IMR-90 (cell line): ENCODE measurements at regions not wholly inside any gene's neighbourhood (a gene's known extent, or its start where the extent isn't known, plus 50 kb on each side); places are given as distances from the start of the nearest gene placed in this dataset.
A peak's percentile ranks its signal among the peaks of the same experiment; 100 is the strongest.

Source experiments
- ATAC-seq: fragments of 200-7000 bp; cut with Tn5 transposase; 2 replicates; pipeline ENCODE4 v1.9.1; 2020; ENCODE audit warnings: low read depth, mild to moderate bottlenecking, moderate library complexity
- BruUV-seq: library from RNA; stranded (reverse); fragments of 400-500 nt; replicated peaks from 2 replicates; lab custom pipeline; 2021; lab: Mats Ljungman, UMichigan
- CTCF ChIA-PET: fragments of 300-600 bp; formaldehyde crosslinking; extraction: SDS; loops from one replicate; lab custom pipeline; 2021; ENCODE audit warnings: antibody characterized with exemption; lab: Yijun Ruan, JAX
- POLR2A ChIA-PET: fragments of 300-600 bp; sonication (Branson Sonifier 250); formaldehyde crosslinking; loops from one replicate; lab custom pipeline; 2022; ENCODE audit warnings: antibody characterized with exemption; ENCODE audit not compliant: unreplicated experiment; lab: Charles Lee
- DNase-seq: peaks from one replicate; pipeline ENCODE4 v3.0.0; 2013
- H2AFZ ChIP-seq: replicated peaks from 2 replicates; pipeline ENCODE3; 2013; ENCODE audit warnings: low read length, mild to moderate bottlenecking; ENCODE audit not compliant: poor library complexity
- H2AK5ac ChIP-seq: 2 replicates; pipeline ENCODE4 v1.6.1; 2013; ENCODE audit warnings: low read depth, low read length, inconsistent platforms
- H2AK9ac ChIP-seq: replicated peaks from 2 replicates; pipeline ENCODE3; 2013; ENCODE audit warnings: mild to moderate bottlenecking, low read depth, low read length, moderate library complexity; ENCODE audit not compliant: poor library complexity
- H2BK120ac ChIP-seq: 2 replicates; pipeline ENCODE4 v1.6.1; 2013; ENCODE audit warnings: low read depth, low read length, inconsistent platforms
- H2BK15ac ChIP-seq: 3 replicates; pipeline ENCODE4 v1.6.1; 2013; ENCODE audit warnings: low read depth, low read length, inconsistent platforms
- H2BK20ac ChIP-seq: 2 replicates; pipeline ENCODE4 v1.6.1; 2013; ENCODE audit warnings: low read depth, mild to moderate bottlenecking, inconsistent platforms, low read length, moderate library complexity
- H2BK5ac ChIP-seq: 2 replicates; pipeline ENCODE4 v1.6.1; 2013; ENCODE audit warnings: mild to moderate bottlenecking, low read depth, low read length, inconsistent platforms; ENCODE audit not compliant: poor library complexity, severe bottlenecking
- H3K14ac ChIP-seq: replicated peaks from 2 replicates; pipeline ENCODE4 v1.6.1; 2013; ENCODE audit warnings: low read depth, low read length, inconsistent platforms
- H3K18ac ChIP-seq: 2 replicates; pipeline ENCODE4 v1.6.1; 2013; ENCODE audit warnings: low read depth, low read length, control low read depth
- H3K23ac ChIP-seq: 2 replicates; pipeline ENCODE4 v1.6.1; 2013; ENCODE audit warnings: low read depth, low read length, inconsistent platforms
- H3K27ac ChIP-seq: 2 replicates; pipeline ENCODE4 v1.5.1; 2013; ENCODE audit warnings: mild to moderate bottlenecking, control low read depth, low read length; ENCODE audit not compliant: insufficient read depth
- H3K27me3 ChIP-seq: 2 replicates; pipeline ENCODE4 v1.6.1; 2013; ENCODE audit warnings: low read length; ENCODE audit not compliant: control insufficient read depth, insufficient read depth
- H3K36me3 ChIP-seq: 2 replicates; pipeline ENCODE4 v1.6.1; 2013; ENCODE audit warnings: low read length, mixed read lengths; ENCODE audit not compliant: control insufficient read depth, insufficient read depth
- H3K4ac ChIP-seq: 2 replicates; pipeline ENCODE4 v1.6.1; 2013; ENCODE audit warnings: low read depth, low read length, inconsistent platforms
- H3K4me1 ChIP-seq: 2 replicates; pipeline ENCODE4 v1.6.1; 2013; ENCODE audit warnings: low read length, mixed read lengths; ENCODE audit not compliant: control insufficient read depth, insufficient read depth
- H3K4me2 ChIP-seq: 2 replicates; pipeline ENCODE4 v1.6.1; 2013; ENCODE audit warnings: low read depth, mild to moderate bottlenecking, control low read depth, low read length, moderate library complexity
- H3K4me3 ChIP-seq: 2 replicates; pipeline ENCODE4 v1.5.1; 2013; ENCODE audit warnings: low read depth, mild to moderate bottlenecking, control low read depth, low read length, moderate library complexity; ENCODE audit not compliant: insufficient read depth
- H3K56ac ChIP-seq: 2 replicates; pipeline ENCODE4 v1.6.1; 2013; ENCODE audit warnings: low read length, inconsistent platforms; ENCODE audit not compliant: insufficient read depth; ENCODE audit errors: extremely low read depth
- H3K79me1 ChIP-seq, 2 experiments: 2 replicates each; pipeline ENCODE4 v1.6.1; 2013; ENCODE audit warnings: low read length in 2 of 2, inconsistent platforms in 1 of 2, low read depth in 1 of 2
- H3K9ac ChIP-seq: 2 replicates; pipeline ENCODE4 v1.6.1; 2013; ENCODE audit warnings: low read depth, low read length, control low read depth
- H3K9me1 ChIP-seq: 2 replicates; pipeline ENCODE4 v1.6.1; 2013; ENCODE audit warnings: low read length, inconsistent platforms; ENCODE audit not compliant: insufficient read depth
- H3K9me3 ChIP-seq: 2 replicates; pipeline ENCODE4 v1.6.1; 2013; ENCODE audit warnings: low read length; ENCODE audit not compliant: control insufficient read depth, insufficient read depth
- H4K20me1 ChIP-seq: 2 replicates; pipeline ENCODE4 v1.6.1; 2013; ENCODE audit warnings: low read length, inconsistent platforms; ENCODE audit not compliant: insufficient read depth
- H4K5ac ChIP-seq: 2 replicates; pipeline ENCODE4 v1.6.1; 2013; ENCODE audit warnings: mild to moderate bottlenecking, low read depth, low read length, control low read depth
- H4K8ac ChIP-seq, 2 experiments: 2 replicates each; pipeline ENCODE4 v1.6.1; 2013; ENCODE audit warnings: low read depth in 2 of 2, low read length in 2 of 2, control low read depth in 1 of 2, inconsistent platforms in 1 of 2
- H4K91ac ChIP-seq: 2 replicates; pipeline ENCODE4 v1.6.1; 2013; ENCODE audit warnings: low read depth, low read length, inconsistent platforms; ENCODE audit not compliant: insufficient read depth
- USF2 ChIP-seq: fragments of 150-350 bp; IDR thresholded peaks from 2 replicates; pipeline ENCODE4 v1.6.1; 2017; ENCODE audit warnings: mild to moderate bottlenecking, antibody characterized with exemption, low read length, low read depth
- WGBS, 2 experiments: methylation state at CpG; one replicate each; pipeline versions ENCODE4 v1.1.5 to v1.1.7; 2013; ENCODE audit warnings: missing lambda C conversion rate in 2 of 2; ENCODE audit not compliant: insufficient read length in 1 of 2; ENCODE audit errors: extremely low coverage in 2 of 2; 5-methylcytosine and 5-hydroxymethylcytosine counted together
- dilution Hi-C: fragments of 300-500 bp; cut with HindIII; formaldehyde crosslinking; loops from one replicate; pipeline ENCODE4 v1.14.3; 2018; ENCODE audit warnings: low sequenced_read_pairs; ENCODE audit not compliant: unreplicated experiment
- in situ Hi-C: fragments of 300-500 bp; cut with MboI; formaldehyde crosslinking; loops from 3 replicates; pipeline ENCODE4 v1.14.3; 2019; ENCODE audit warnings: low sequenced_read_pairs, inconsistent platforms, mixed read lengths
- intact Hi-C: fragments of 100-400 bp; cut with micrococcal nuclease; formaldehyde crosslinking; loops from 2 replicates; pipeline ENCODE4 v1.10.0; 2022

GRCh38 chr2:43078781-43079755 is 147.3 kb downstream of the ZFP36L2 start:
- 94% methylated on average over 6 of the region's 15 CpGs; no CpG with 5 or more reads in 1 of the 2 experiments for WGBS, 2 experiments
- no peaks in the 10 kb centered on the region for H3K9me3 ChIP-seq
- H4K91ac ChIP-seq, result peak overlapping the region; percentile 91
- no TSS peak for BruUV-seq
- no peak overlapping the region for H3K4me2 ChIP-seq
- no peaks in the 10 kb centered on the region for H3K36me3 ChIP-seq
- peak overlapping the region; percentile 59 for H2AFZ ChIP-seq
- POLR2A ChIA-PET, result no interaction called here
- no peak overlapping the region for H2BK5ac ChIP-seq
- H2AK5ac ChIP-seq, result peak overlapping the region; percentile 96
- peaks cover 53% of the 10 kb centered on the region for H3K4me1 ChIP-seq
- no peak for TF ChIP-seq USF2
- H2BK120ac ChIP-seq, result peak overlapping the region; percentile 93
- DNase-seq, result peak; percentile 41
- dilution Hi-C loops (no loop called here), intact Hi-C loops (no loop called here), in situ Hi-C loops (loop anchor here (10.0 kb wide), 1 partner anchor 146 kb away; the partner anchor contains the start of gene ZFP36L2)
- peak overlapping the region; percentile 96 for H2BK20ac ChIP-seq
- no peak overlapping the region for H3K23ac ChIP-seq
- ATAC-seq, result no peak
- H3K4me3 ChIP-seq, result no peak overlapping the region
- H3K79me1 ChIP-seq, result peaks cover 0 to 36% of the 10 kb centered on the region in 2 experiments; a peak in 2 of 4 replicates
- H3K4ac ChIP-seq, result peak overlapping the region; percentile 92
- peak overlapping the region; percentile 61; the same call in 1 of the 2 replicates for H3K14ac ChIP-seq
- H4K20me1 ChIP-seq, result no peaks in the 10 kb centered on the region
- peaks cover 53% of the 10 kb centered on the region for H3K9me1 ChIP-seq
- H3K56ac ChIP-seq, result no peak overlapping the region
- H3K27me3 ChIP-seq, result no peaks in the 10 kb centered on the region
- H3K27ac ChIP-seq, result no peak overlapping the region; the same call in none of the 2 replicates
- peak overlapping the region; percentile 45 for H3K18ac ChIP-seq
- CTCF ChIA-PET, result no interaction called here
- peak overlapping the region; percentile 47 for H2AK9ac ChIP-seq
- H2BK15ac ChIP-seq, result peak overlapping the region; percentile 97; the same call in 2 of the 3 replicates
- H4K8ac ChIP-seq, result peak overlapping the region; percentile 16 to 39; a peak in 2 of 4 replicates
- H4K5ac ChIP-seq, result peak overlapping the region; percentile 11
- H3K9ac ChIP-seq, result no peak overlapping the region
